HL-60 (cell line): ENCODE measurements at regions not wholly inside any gene's neighbourhood (a gene's known extent, or its start where the extent isn't known, plus 50 kb on each side); places are given as distances from the start of the nearest gene placed in this dataset.

ENCODE experiments used
- POLR2AphosphoS5 ChIP-seq: IDR thresholded peaks from 2 replicates; pipeline ENCODE4 v1.6.1; 2012; ENCODE audit warnings: low read depth
- TF ChIP-seq, protein P1 (sequence below): IDR thresholded peaks from one replicate; pipeline ENCODE4 v1.5.1; 2011; ENCODE audit warnings: low read length, control low read depth, inconsistent platforms; ENCODE audit not compliant: insufficient read depth

GRCh38 chr3:162441716-162442115, 945.1 kb downstream of the OTOL1 start:
- TF ChIP-seq, protein P1, sequence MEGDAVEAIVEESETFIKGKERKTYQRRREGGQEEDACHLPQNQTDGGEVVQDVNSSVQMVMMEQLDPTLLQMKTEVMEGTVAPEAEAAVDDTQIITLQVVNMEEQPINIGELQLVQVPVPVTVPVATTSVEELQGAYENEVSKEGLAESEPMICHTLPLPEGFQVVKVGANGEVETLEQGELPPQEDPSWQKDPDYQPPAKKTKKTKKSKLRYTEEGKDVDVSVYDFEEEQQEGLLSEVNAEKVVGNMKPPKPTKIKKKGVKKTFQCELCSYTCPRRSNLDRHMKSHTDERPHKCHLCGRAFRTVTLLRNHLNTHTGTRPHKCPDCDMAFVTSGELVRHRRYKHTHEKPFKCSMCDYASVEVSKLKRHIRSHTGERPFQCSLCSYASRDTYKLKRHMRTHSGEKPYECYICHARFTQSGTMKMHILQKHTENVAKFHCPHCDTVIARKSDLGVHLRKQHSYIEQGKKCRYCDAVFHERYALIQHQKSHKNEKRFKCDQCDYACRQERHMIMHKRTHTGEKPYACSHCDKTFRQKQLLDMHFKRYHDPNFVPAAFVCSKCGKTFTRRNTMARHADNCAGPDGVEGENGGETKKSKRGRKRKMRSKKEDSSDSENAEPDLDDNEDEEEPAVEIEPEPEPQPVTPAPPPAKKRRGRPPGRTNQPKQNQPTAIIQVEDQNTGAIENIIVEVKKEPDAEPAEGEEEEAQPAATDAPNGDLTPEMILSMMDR = no peak
- no peak for TF ChIP-seq POLR2AphosphoS5
